PC-9 (cell line): ENCODE measurements at regions not wholly inside any gene's neighbourhood (a gene's known extent, or its start where the extent isn't known, plus 50 kb on each side); places are given as distances from the start of the nearest gene placed in this dataset.

Experiments used
- BruUV-seq: library from RNA; stranded (reverse); fragments of 400-500 nt; replicated peaks from 2 replicates; lab custom pipeline; 2021; lab: Mats Ljungman, UMichigan
- CTCF ChIA-PET: fragments of 300-600 bp; sonication (Branson Sonifier 250); formaldehyde crosslinking; loops from one replicate; lab custom pipeline; 2022; ENCODE audit warnings: antibody characterized with exemption; lab: Charles Lee
- POLR2A ChIA-PET: fragments of 300-600 bp; sonication (Branson Sonifier 250); formaldehyde crosslinking; loops from one replicate; lab custom pipeline; 2022; ENCODE audit warnings: antibody characterized with exemption; ENCODE audit not compliant: unreplicated experiment; lab: Charles Lee
- DNase-seq, 2 experiments: peaks; one replicate each; pipeline versions ENCODE4 v3.0.0 to v3.0.0-alpha.2; 2015 to 2022; ENCODE audit warnings: mixed read lengths in 1 of 2
- H2AFZ ChIP-seq: fragments of 200-600 bp; sonication (generic); 2 replicates; pipeline ENCODE4 v1.8.1; 2017; ENCODE audit warnings: antibody characterized with exemption
- H3F3A ChIP-seq: fragments of 200-600 bp; sonication (generic); 2 replicates; pipeline ENCODE4 v1.8.1; 2017; ENCODE audit warnings: antibody characterized with exemption, mild to moderate bottlenecking, low read depth; ENCODE audit not compliant: insufficient read depth
- H3K27ac ChIP-seq: fragments of 200-600 bp; sonication (generic); 2 replicates; pipeline ENCODE4 v1.6.1; 2016; ENCODE audit warnings: mixed run types
- H3K27me3 ChIP-seq: fragments of 200-600 bp; sonication (generic); 2 replicates; pipeline ENCODE4 v1.6.1; 2016; ENCODE audit warnings: low read depth, mixed run types; ENCODE audit not compliant: insufficient read depth
- H3K36me3 ChIP-seq: fragments of 200-600 bp; sonication (generic); 2 replicates; pipeline ENCODE4 v1.6.1; 2016; ENCODE audit warnings: low read depth, mixed run types
- H3K4me1 ChIP-seq: fragments of 200-600 bp; sonication (generic); replicated peaks from 2 replicates; pipeline ENCODE4 v1.6.1; 2016; ENCODE audit warnings: mixed run types; ENCODE audit not compliant: insufficient read depth
- H3K4me2 ChIP-seq: fragments of 200-600 bp; sonication (generic); 2 replicates; pipeline ENCODE4 v1.6.1; 2017; ENCODE audit warnings: mixed run types
- H3K4me3 ChIP-seq: fragments of 200-600 bp; sonication (generic); 2 replicates; pipeline ENCODE4 v1.6.1; 2016; ENCODE audit warnings: mixed run types
- H3K79me2 ChIP-seq: fragments of 200-600 bp; sonication (generic); 2 replicates; pipeline ENCODE4 v1.6.1; 2017; ENCODE audit warnings: low read depth, mixed run types
- H3K9me2 ChIP-seq: fragments of 200-600 bp; sonication (generic); 2 replicates; pipeline ENCODE4 v1.8.1; 2017; ENCODE audit warnings: mild to moderate bottlenecking; ENCODE audit not compliant: insufficient read depth
- H3K9me3 ChIP-seq: fragments of 200-600 bp; sonication (generic); 2 replicates; pipeline ENCODE4 v1.8.1; 2016; ENCODE audit warnings: low read depth; ENCODE audit not compliant: insufficient read depth
- H4K20me1 ChIP-seq: fragments of 200-600 bp; sonication (generic); 2 replicates; pipeline ENCODE4 v1.8.1; 2017; ENCODE audit not compliant: insufficient read depth
- CTCF ChIP-seq: fragments of 200-600 bp; sonication (generic); conservative IDR thresholded peaks from 2 replicates; pipeline ENCODE4 v1.6.1; 2017; ENCODE audit warnings: mixed run types, antibody characterized with exemption, mild to moderate bottlenecking, moderate library complexity
- EZH2 ChIP-seq: fragments of 200-600 bp; sonication (generic); IDR thresholded peaks from 2 replicates; pipeline ENCODE4 v1.8.0; 2017; ENCODE audit warnings: antibody characterized with exemption, low read depth
- intact Hi-C: fragments of 100-400 bp; cut with micrococcal nuclease; formaldehyde crosslinking; loops from one replicate; pipeline ENCODE4 v1.10.0; 2022; ENCODE audit not compliant: unreplicated experiment

GRCh38 chr5:104611135-104611767 is 1048.7 kb upstream of the NUDT12 start:
- Histone ChIP-seq H2AFZ (peak overlapping the region; percentile 65; the same call in 1 of the 2 replicates), H3K36me3 (no peaks in the 10 kb centered on the region)
- CTCF ChIA-PET = no interaction called here

GRCh38 chr5:104606258-104606829 is 1043.8 kb upstream of the NUDT12 start:
- Histone ChIP-seq H3K4me3 (no peak overlapping the region), H3K79me2 (no peaks in the 10 kb centered on the region), H2AFZ (no peak overlapping the region), H3K27ac (no peak overlapping the region), H3F3A (no peaks in the 10 kb centered on the region), H4K20me1 (no peaks in the 10 kb centered on the region), H3K9me2 (no peaks in the 10 kb centered on the region; the same call in 1 of the 2 replicates), H3K4me2 (no peak overlapping the region), H3K27me3 (no peaks in the 10 kb centered on the region), H3K36me3 (no peaks in the 10 kb centered on the region), H3K4me1 (no peaks in the 10 kb centered on the region), H3K9me3 (no peaks in the 10 kb centered on the region)
- intact Hi-C loops = no loop called here
- BruUV-seq = no TSS peak
- ChIA-PET POLR2A (no interaction called here), CTCF (no interaction called here)
- DNase-seq = no peak
- no peak for TF ChIP-seq CTCF
- TF ChIP-seq EZH2 = no peak

More at GRCh38 chr5:104611135-104611767, 1048.7 kb upstream of the NUDT12 start:
- Histone ChIP-seq H3K4me1 (no peaks in the 10 kb centered on the region), H3K4me2 (no peak overlapping the region), H3K27ac (no peak overlapping the region), H3K9me3 (no peaks in the 10 kb centered on the region), H4K20me1 (no peaks in the 10 kb centered on the region), H3K79me2 (no peaks in the 10 kb centered on the region), H3K27me3 (no peaks in the 10 kb centered on the region), H3K9me2 (no peaks in the 10 kb centered on the region; the same call in 1 of the 2 replicates), H3F3A (no peaks in the 10 kb centered on the region), H3K4me3 (no peak overlapping the region)
- TF ChIP-seq EZH2 (no peak), CTCF (no peak)
- no TSS peak for BruUV-seq
- DNase-seq = no peak
- intact Hi-C loops = no loop called here
- POLR2A ChIA-PET = no interaction called here

- intact Hi-C loops = no loop called here
- H3K36me3 ChIP-seq = no peaks in the 10 kb centered on the region
Measured at GRCh38 chr5:104599726-104600125, 1037.1 kb upstream of the NUDT12 start.

More at GRCh38 chr5:104599726-104600125, 1037.1 kb upstream of the NUDT12 start:
- H3F3A ChIP-seq = no peaks in the 10 kb centered on the region
- H3K4me3 ChIP-seq = no peak overlapping the region
- no peak for DNase-seq
- no peaks in the 10 kb centered on the region for H3K79me2 ChIP-seq
- no peaks in the 10 kb centered on the region for H3K27me3 ChIP-seq
- POLR2A ChIA-PET = no interaction called here
- no TSS peak for BruUV-seq
- no peaks in the 10 kb centered on the region for H4K20me1 ChIP-seq
- no peak overlapping the region for H3K4me2 ChIP-seq
- no peaks in the 10 kb centered on the region for H3K9me2 ChIP-seq
- H3K9me3 ChIP-seq = peaks cover 4% of the 10 kb centered on the region; the same call in 1 of the 2 replicates
- H3K27ac ChIP-seq = no peak overlapping the region
- H2AFZ ChIP-seq = no peak overlapping the region
- CTCF ChIA-PET = no interaction called here
- TF ChIP-seq EZH2 (no peak), CTCF (no peak)
- H3K4me1 ChIP-seq = no peaks in the 10 kb centered on the region
